ENCODE measurements at regions not wholly inside any gene's neighbourhood (a gene's known extent, or its start where the extent isn't known, plus 50 kb on each side); places are given as distances from the start of the nearest gene placed in this dataset.

DNA sequence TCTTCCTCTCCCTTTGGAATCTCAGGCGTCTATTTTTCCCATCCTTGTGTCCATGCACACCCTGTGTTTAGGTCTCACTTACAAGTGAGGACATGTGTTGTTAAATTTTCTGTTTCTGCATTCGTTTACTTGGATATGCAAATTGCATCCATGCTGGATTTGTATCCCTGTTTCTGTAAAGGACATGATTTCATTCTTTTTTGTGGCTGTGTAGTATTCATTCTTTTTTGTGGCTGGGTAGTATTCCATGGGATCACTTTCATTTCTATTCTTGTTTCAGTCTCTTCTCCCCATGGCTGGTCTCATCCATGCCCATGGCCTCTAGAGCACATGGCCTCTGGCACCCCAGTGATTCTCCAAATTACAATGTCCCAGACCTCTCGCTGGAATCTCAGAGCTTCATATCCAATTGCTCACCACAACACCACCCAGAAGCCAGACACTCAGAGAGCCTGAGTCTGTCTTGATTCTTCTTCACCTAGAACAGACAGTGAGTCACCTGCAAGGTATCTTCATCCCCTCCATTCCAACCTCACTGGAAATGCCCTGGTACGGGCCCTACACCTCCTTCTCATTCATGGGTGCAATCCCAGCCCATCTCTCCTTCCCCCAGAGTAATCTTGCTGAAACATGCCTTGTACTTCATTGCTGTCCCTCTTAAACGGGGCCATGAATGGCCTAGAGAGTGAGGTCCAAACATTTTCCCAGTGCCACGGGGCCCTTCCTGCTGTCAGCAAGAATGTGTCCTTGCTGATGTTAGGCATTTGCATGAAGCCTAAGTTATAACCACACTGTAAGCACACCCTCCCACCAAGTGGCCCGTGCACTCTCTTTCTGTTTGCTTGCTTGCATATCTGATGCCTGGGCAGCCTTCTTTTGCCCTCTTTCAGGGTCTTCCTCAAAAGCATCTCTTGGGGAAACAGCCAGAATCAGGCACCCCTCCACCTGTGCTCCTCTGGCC lies 476.2 kb upstream of the TSHZ3 start:
- TF ChIP-seq EZH2 (IDR thresholded peaks at IDR 0.05; ENCODE audit: low read length) = no peak
- TF ChIP-seq, protein P1, sequence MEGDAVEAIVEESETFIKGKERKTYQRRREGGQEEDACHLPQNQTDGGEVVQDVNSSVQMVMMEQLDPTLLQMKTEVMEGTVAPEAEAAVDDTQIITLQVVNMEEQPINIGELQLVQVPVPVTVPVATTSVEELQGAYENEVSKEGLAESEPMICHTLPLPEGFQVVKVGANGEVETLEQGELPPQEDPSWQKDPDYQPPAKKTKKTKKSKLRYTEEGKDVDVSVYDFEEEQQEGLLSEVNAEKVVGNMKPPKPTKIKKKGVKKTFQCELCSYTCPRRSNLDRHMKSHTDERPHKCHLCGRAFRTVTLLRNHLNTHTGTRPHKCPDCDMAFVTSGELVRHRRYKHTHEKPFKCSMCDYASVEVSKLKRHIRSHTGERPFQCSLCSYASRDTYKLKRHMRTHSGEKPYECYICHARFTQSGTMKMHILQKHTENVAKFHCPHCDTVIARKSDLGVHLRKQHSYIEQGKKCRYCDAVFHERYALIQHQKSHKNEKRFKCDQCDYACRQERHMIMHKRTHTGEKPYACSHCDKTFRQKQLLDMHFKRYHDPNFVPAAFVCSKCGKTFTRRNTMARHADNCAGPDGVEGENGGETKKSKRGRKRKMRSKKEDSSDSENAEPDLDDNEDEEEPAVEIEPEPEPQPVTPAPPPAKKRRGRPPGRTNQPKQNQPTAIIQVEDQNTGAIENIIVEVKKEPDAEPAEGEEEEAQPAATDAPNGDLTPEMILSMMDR (optimal IDR thresholded peaks at IDR 0.05 in 1 of 3, IDR thresholded peaks at IDR 0.05 in 1 of 3, conservative IDR thresholded peaks at IDR 0.05 in 1 of 3; ENCODE audit: extremely low read depth in 1 of 3, insufficient read depth in 2 of 3, low read length in 3 of 3) = no peak

Measured in keratinocyte (primary cell).